SU-DHL-6 (cell line): ENCODE measurements at regions not wholly inside any gene's neighbourhood (a gene's known extent, or its start where the extent isn't known, plus 50 kb on each side); places are given as distances from the start of the nearest gene placed in this dataset.

Experiments
- EZH2phosphoT487 ChIP-seq: fragments of 200-600 bp; sonication (generic), shearing (Covaris generic); conservative IDR thresholded peaks from 2 replicates; pipeline ENCODE4 v1.6.1; 2018; ENCODE audit warnings: mild to moderate bottlenecking, antibody characterized with exemption, low read length, moderate library complexity, mixed read lengths
- TF ChIP-seq, protein P1 (sequence below): fragments of 200-600 bp; sonication (generic); IDR thresholded peaks from one replicate; pipeline ENCODE4 v1.5.1; 2017; ENCODE audit warnings: antibody characterized with exemption, mild to moderate bottlenecking, low read length, moderate library complexity; ENCODE audit not compliant: insufficient read depth, poor library complexity, severe bottlenecking

DNA sequence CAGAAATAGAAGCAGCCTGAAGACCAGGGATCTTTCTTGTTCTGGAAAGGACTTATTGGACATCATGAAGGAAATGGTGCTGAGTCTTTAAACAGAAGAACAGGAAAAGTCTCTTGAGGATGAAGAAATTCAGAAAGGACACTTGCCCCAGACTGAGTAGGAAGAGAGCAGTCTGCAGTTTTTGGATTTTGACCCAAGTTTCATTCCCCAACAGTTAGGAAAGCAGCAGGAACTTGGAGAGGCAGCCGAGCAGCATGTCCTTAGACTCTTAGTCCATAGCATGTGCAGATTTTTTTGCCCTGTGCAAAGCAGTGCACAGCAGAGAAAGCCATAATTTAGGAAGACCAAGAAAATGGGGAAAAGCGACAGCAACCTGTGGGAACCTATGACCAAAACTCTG lies 927.2 kb upstream of the AUTS2 start:
- TF ChIP-seq EZH2phosphoT487, result no peak
- TF ChIP-seq, protein P1, sequence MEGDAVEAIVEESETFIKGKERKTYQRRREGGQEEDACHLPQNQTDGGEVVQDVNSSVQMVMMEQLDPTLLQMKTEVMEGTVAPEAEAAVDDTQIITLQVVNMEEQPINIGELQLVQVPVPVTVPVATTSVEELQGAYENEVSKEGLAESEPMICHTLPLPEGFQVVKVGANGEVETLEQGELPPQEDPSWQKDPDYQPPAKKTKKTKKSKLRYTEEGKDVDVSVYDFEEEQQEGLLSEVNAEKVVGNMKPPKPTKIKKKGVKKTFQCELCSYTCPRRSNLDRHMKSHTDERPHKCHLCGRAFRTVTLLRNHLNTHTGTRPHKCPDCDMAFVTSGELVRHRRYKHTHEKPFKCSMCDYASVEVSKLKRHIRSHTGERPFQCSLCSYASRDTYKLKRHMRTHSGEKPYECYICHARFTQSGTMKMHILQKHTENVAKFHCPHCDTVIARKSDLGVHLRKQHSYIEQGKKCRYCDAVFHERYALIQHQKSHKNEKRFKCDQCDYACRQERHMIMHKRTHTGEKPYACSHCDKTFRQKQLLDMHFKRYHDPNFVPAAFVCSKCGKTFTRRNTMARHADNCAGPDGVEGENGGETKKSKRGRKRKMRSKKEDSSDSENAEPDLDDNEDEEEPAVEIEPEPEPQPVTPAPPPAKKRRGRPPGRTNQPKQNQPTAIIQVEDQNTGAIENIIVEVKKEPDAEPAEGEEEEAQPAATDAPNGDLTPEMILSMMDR, result no peak
